Adipocyte (in vitro differentiated cells): ENCODE measurements at regions not wholly inside any gene's neighbourhood (a gene's known extent, or its start where the extent isn't known, plus 50 kb on each side); places are given as distances from the start of the nearest gene placed in this dataset.

Source experiments
- DNase-seq: peaks from one replicate; pipeline ENCODE4 v3.0.0-alpha.2; 2015; ENCODE audit warnings: low read depth
- H3K27me3 ChIP-seq: replicated peaks from 2 replicates; pipeline ENCODE4 v1.7.0; 2013; ENCODE audit warnings: mild to moderate bottlenecking, low read length, moderate library complexity; ENCODE audit not compliant: control insufficient read depth, insufficient read depth
- H3K36me3 ChIP-seq: 2 replicates; pipeline ENCODE4 v1.7.0; 2013; ENCODE audit warnings: low read length, mild to moderate bottlenecking, moderate library complexity; ENCODE audit not compliant: control insufficient read depth, insufficient read depth, severe bottlenecking
- H3K4me1 ChIP-seq: 2 replicates; pipeline ENCODE4 v1.7.0; 2013; ENCODE audit warnings: mild to moderate bottlenecking, low read length, moderate library complexity; ENCODE audit not compliant: control insufficient read depth, insufficient read depth
- H3K4me3 ChIP-seq: 2 replicates; pipeline ENCODE4 v1.7.0; 2013; ENCODE audit warnings: mild to moderate bottlenecking, low read length, moderate library complexity
- H3K9ac ChIP-seq: 2 replicates; pipeline ENCODE4 v1.7.0; 2013; ENCODE audit warnings: mild to moderate bottlenecking, low read length, moderate library complexity
- H3K9me3 ChIP-seq: 2 replicates; pipeline ENCODE4 v1.7.0; 2013; ENCODE audit warnings: mild to moderate bottlenecking, low read length, moderate library complexity; ENCODE audit not compliant: control insufficient read depth

DNA sequence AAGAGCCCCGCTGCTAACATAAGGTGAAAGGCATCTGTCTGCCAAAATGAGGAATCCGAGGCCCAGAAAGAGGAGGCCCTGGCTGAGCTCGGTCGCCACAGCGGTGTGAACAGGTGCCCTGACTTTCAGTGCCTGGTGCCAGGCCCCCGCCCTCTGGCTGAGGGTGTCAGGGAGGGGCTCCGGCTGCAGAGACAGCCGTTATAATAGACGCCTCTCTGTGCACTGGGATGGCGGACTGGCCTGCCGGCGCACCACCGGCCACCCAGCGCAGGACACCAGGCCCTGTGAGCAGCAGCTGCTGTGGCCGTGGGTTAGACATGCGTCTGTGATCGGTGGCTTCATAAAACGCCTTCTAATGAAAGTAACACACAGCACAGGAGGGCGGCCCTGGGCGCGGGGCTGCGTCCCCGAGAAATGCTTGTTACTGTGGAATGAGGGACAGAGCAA lies 51.4 kb upstream of the ACTRT2 start:
- Histone ChIP-seq H3K4me3 (no peak overlapping the region), H3K27me3 (no peaks in the 10 kb centered on the region), H3K4me1 (no peaks in the 10 kb centered on the region), H3K9me3 (peaks cover under 1% of the 10 kb centered on the region), H3K9ac (no peak overlapping the region), H3K36me3 (no peaks in the 10 kb centered on the region)
- DNase-seq, result no peak

DNA sequence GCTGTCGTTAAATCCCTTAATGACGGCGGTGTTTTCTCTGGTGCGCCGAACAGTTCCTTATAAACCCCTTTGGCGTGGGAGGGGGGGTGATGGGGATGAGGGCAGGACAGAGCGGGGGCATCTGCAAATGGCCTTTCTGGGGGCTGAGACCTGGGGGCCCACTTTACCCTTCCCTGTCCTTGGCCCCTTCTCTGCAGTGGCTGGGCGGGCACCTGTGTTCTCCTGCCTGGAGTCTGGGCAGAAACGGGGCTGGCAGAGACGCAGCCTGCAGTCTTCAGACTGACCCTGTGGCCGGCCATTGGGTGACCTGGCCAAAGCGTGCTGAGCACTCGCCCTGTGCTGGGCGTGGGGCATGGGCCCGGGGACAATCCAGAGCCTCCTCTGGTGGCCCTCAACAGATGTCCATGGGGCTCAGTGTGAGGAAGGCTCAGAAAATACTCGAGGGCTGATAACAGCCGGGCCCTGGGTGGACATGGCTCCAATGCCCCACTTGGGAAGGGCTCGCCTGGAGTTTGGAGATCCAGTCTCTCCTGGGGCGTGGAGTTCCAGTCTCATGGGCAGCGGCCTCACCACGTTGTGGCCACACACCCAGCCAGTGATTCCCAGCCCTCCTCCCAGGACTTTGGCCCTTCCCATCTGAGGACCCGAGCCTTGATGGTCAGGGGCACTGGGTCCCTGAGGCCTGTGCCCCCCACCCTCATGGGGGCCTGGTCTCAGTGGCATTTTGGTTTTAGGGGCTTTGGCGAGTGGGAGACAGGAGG lies 50.8 kb upstream of the ACTRT2 start:
- no peaks in the 10 kb centered on the region for H3K36me3 ChIP-seq
- peaks cover 2% of the 10 kb centered on the region for H3K27me3 ChIP-seq
- no peaks in the 10 kb centered on the region for H3K4me1 ChIP-seq
- H3K9me3 ChIP-seq, result no peaks in the 10 kb centered on the region
- H3K4me3 ChIP-seq, result no peak overlapping the region
- H3K9ac ChIP-seq, result no peak overlapping the region
- no peak for DNase-seq

DNA sequence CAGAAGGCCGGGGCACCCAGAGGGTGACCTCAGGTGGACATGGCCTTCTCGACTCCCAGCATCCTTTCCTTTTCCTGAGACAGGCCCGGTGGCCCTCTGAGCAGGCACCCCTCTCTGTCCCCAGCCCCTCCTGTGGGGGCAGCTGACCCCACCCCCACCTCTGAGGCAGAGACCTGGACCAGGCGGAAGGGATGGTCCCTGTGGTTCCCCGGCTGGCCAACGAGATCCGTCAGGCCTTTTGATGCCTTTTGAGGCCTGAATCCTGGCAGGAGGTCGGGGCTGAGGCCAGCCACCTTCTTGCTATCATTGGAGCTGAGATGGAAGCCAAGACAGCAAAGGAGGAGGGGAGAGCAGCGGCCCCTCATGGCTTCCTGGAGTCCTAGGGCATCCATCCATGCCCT lies 50.2 kb upstream of the ACTRT2 start:
- Histone ChIP-seq H3K36me3 (no peaks in the 10 kb centered on the region), H3K9ac (no peak overlapping the region), H3K4me3 (no peak overlapping the region), H3K4me1 (no peaks in the 10 kb centered on the region), H3K27me3 (peaks cover 4% of the 10 kb centered on the region), H3K9me3 (no peaks in the 10 kb centered on the region)
- DNase-seq, result no peak
